ENCODE measurements at regions not wholly inside any gene's neighbourhood (a gene's known extent, or its start where the extent isn't known, plus 50 kb on each side); places are given as distances from the start of the nearest gene placed in this dataset.
"Not testable (repeated sequence)": the region's sequence is repeated elsewhere in the genome, so short reads cannot be mapped to it uniquely, and the experiment has no call there.

DNA sequence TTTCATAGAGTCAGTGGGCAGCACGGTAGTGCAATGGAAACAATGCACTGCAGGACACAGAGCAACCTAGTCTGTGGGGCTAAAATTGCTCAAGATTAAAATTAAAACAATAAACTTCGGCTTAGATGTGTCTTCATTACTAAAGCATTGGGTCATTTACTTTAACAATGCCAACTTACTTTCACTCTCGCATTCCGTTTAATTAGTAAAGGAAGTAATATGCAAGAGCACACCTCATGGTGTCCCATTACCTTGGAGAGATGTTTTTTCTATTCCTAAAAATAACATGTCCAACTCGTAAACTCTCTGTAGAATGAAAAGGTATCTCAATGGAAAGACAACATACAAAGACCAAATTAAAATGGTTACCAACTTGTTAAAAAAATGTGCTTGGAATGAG, 738.4 kb downstream of the PCDH17 start:
- DNase-seq (ENCODE audit: low spot score): no peak

DNA sequence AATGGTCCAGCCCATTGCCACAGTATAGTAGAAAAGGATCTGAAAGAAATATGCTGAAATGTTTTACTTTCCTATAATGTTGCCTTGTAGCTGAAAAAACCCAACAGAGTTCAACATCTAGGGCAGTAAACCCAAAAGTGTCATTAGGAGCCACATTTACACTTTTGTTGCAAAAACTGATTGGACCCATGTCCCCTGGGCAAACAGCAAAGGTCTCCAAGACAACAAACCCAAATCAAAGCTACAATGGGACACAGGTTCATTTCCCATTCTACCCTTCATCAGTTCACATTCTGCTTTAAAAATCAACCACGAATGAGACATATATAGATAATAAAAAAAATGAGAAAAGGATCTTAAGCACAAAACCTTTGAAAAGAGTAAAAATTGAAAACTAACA, 744.8 kb downstream of the PCDH17 start:
- DNase-seq (ENCODE audit: low spot score): no peak

- DNase-seq (ENCODE audit: low spot score): no peak
Measured at GRCh38 chr13:58376775-58377174, 745.2 kb downstream of the PCDH17 start.

GRCh38 chr13:58379221-58379620, 747.7 kb downstream of the PCDH17 start:
- no peak for DNase-seq (ENCODE audit: low spot score)

GRCh38 chr13:58385336-58385735, 753.8 kb downstream of the PCDH17 start:
- DNase-seq (ENCODE audit: low spot score): not testable (repeated sequence)

DNA sequence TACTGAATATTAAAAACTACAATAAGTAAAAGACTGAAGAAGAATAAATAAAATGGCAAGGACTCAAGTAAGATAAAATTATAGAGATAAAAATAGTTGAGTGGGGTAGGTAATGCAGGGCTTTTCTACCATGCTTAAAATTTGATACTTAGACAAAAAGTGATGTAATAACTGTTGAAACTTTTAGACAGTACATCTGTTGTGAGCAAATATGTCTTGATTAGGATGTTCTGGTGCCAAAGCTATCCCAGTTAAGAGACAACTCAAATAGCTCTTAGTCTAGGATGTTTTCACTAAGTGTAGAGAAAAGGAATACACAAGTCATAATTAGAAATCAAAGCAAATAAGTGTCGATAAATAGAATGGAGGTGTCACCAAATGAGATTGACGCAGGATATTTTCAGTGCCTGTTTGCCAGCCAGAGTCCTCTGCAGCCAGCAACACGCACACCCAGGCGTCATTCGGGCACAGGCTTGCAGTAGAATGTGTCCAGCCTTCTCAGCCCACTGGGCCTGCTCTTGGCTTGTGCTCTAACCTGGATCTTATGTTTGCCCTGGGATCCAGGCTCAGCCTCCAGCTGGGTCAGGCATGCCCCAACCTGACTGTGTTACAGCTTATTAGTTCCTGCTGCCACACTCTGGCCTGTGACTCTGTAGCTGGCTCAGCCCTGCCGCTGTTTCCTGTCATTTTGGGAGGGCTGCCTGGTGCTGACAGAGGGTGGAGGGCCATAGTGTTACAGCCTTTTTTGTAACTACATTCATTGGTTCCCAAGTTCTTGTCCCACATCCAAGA, 766.2 kb downstream of the PCDH17 start:
- DNase-seq (ENCODE audit: low spot score): no peak

DNA sequence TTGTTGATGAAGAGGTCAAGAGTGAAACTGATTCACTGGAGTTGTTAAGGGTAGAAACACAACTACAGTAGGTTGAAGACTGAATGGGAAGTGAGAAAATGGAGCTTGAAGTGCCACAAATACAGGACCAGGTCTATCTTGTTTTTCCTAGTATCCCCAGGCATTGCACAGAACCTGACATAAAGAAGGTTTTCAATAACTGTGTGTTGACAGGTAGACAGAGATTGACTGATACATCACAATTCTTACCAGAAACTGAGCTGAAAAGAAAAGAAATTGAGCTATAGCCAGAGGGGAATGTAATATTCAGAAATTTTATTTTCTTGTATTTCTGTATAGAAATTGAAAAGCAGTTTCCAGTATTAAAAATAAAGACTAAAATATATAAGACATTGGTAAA, 767.7 kb downstream of the PCDH17 start:
- no peak for DNase-seq (ENCODE audit: low spot score)

GRCh38 chr13:58406545-58406944, 775.0 kb downstream of the PCDH17 start:
- DNase-seq (ENCODE audit: low spot score): no peak

- no peak for DNase-seq (ENCODE audit: low spot score)
Measured at GRCh38 chr13:58429917-58430316, 798.4 kb downstream of the PCDH17 start.

GRCh38 chr13:58434943-58435342, 803.4 kb downstream of the PCDH17 start:
- no peak for DNase-seq (ENCODE audit: low spot score)

DNA sequence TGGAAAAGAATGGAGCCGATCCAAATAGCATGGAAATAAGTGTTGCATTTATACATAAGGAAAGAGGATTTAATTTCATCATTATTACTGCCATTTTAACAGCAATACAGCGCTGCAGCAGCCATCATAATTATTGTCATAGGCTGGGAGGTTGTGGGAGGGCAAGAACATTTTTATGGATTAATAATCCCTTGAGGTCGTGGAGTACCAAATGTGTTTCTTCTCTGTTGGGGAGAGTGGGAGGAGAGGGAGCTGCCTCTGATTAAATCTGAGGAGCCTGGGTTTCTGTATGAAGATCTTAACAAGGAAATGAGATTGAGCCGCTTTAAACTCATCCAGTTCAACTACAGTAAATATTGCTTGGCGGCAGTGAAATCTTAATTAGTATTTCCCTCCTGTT, 805.9 kb downstream of the PCDH17 start:
- DNase-seq (ENCODE audit: low spot score): no peak

- no peak for DNase-seq (ENCODE audit: low spot score)
Measured at GRCh38 chr13:58446979-58447378, 815.4 kb downstream of the PCDH17 start.

- DNase-seq (ENCODE audit: low spot score): no peak
Measured at GRCh38 chr13:58452123-58452623, 820.6 kb downstream of the PCDH17 start.

DNA sequence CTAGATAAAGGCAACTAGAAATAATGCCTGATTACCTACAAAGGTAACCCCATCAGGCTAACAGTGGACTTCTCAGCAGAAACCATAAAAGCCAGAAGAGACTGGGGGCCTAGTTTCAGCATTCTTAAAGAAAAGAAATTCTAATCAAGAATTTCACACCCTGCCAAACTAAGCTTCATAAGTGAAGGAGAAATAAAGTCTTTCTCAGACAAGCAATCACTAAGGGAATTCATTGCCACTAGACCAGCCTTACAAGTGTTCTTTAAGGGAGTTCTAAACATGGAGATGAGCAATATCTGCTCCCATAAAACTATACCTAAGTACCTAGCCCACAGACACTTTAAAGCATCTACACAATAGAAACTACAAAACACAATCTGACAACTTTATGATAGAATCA, 823.5 kb downstream of the PCDH17 start:
- DNase-seq (ENCODE audit: low spot score): no peak

DNA sequence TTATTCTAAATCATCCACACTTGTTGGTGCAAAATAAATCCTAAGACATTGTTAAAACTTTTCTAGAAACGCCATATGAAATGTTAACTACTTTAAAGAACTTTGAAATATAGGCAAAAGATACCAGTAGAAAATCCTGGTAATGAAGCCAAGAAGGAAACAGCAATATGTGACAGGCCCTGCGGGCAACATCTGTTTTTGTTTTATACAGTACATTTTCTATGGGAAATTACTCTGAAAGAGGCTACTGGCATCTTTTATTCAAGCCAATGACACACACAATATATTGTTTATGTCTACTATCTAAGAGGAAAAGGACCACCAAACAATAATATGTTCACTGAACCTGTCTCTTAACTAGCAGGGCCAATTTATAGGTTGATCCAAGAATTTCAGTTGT, 829.7 kb downstream of the PCDH17 start:
- no peak for DNase-seq (ENCODE audit: low spot score)

DNA sequence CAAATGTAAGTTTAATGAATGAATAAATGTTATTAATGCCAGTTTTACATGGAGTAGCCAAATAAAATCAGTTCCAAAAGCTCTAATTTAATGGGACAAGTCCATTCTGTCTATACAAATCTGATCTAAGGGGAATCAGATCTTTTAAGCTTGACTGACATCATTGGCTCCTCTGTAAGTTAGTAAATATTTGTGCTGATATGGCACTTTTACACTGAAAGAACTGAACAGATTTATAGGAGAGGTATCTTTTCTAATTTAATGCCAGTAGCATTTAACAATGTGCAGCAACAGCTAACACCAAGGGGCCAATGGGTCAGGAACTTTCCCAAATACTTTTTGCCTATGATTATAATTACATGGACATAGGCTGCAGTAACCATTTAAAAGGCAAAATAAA, 832.3 kb downstream of the PCDH17 start:
- DNase-seq (ENCODE audit: low spot score): no peak

- DNase-seq (ENCODE audit: low spot score): no peak
Measured at GRCh38 chr13:58467176-58467575, 835.6 kb downstream of the PCDH17 start.

DNA sequence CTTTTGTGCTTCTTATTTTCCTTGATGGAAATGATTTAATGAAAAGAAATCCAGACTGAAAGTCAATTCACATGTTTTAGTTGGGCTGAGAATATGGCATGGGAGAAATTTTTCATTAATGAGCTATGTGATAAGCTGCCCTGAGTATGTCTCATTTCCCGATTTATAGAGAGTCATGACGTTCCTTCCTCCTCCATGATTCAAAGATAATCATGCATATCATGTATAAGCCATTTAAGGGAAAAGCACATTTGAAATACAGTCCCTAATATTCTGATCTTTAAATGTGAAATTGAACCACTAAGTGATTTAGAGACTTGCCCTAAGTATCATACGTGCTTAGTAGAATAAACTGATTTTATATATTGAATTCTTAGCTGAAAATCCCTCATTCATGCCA, 840.9 kb downstream of the PCDH17 start:
- no peak for DNase-seq (ENCODE audit: low spot score)

DNA sequence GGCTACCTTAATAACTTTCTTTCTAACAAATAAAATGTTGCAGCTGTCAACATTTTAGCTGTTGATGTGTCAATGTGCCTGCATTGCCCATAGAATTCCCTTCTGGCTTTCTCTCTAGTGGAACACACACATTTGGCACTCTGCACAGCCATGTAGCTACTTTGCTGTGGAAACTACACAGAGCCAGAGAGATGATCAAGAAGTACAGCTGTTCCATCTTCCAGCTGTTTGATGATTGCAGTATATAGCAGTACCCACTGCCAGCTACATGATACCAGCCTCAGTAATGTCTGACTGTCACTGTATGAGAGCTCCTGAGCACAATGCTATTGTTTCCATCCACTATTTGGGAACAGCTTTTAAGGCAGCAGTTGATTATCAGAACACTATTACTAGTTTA, 843.0 kb downstream of the PCDH17 start:
- no peak for DNase-seq (ENCODE audit: low spot score)

DNA sequence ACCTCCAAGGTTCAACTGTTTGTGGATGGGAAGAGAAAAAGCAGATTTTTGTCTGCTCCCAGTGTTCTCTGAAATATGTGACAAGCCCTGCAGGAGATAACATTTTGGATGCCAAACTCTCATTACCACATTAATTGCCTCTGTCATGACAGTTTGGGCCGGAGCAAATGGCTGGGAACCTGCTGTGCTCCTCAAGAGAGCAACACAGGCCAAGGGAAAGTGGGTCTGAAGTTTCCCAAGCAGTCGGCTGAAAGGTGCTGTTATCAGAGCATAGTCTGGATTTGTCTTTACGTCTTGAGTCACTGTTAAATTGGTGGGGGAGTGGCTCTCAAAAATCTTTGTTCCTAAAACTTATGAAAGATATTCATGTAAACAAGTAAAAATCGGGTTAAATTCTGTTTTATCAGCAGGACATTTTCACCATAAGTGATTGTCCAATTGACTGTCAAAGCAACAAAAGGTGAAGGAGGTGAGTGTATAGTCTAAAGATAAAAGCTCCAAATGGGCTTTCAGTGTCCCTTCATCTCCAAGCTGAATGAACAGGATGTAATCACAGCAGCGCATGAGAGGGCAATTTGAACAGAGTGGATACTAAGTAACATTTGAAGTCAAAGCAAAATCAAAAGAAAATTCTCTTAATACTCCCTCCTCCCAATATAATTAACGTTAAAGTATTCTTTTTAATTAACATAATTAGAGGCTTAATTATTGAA, 844.8 kb downstream of the PCDH17 start:
- no peak for DNase-seq (ENCODE audit: low spot score)

DNA sequence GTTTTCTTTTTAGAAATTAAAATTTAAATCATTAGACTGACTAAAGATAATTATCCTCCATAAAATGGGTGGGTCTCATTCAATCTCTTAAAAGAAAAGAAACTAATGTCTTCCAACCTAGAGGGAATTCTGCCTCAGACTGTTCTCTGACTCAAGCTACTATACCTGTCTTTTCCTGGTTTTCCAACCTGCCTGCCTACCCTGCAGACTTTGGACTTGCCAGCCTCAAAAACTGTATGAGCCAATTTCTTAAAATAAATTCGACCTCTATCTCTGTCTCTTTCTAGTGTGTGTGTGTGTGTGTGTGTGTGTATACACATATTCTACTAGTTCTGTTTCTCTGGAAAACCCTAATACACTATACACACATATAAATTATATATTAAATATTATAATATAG, 847.3 kb downstream of the PCDH17 start:
- no peak for DNase-seq (ENCODE audit: low spot score)

DNA sequence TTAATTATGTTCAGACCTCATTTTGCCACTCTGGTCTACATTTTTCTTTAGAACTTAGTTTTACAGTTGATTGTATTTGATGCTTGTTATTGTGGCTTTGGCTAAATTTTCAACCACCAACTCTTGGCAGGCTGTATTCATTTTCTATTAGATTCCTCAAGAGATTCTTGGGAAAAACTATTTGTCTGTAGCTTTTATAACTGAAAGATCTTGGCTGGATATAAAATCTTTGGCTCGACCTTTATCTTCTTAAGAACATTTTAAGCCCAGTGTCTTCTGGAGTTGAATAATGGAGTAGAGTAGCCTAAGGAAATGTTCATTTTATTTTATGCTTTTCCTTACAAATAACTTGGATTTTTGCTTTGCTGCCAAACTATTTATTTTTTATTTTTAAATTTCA, 848.5 kb downstream of the PCDH17 start:
- no peak for DNase-seq (ENCODE audit: low spot score)

DNA sequence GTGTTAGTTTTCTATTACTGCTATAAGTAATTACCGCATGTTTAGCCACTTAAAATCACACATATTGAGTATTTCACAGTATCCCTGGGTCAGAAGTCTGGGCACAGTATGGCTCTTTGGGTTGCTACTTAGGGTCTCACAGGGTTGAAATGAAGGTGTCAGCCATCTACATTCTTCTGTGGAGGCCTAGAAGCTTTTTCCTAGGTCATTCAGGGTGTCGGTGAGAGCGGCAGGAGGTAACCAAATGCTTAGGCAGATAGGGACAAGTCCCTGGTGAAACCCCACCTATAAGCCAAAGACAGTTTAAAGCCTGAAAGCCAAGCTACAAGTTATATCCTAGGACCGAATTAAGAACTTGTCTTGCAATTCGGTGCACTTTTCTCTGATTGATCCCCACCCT, 856.7 kb downstream of the PCDH17 start:
- DNase-seq (ENCODE audit: low spot score): no peak

DNA sequence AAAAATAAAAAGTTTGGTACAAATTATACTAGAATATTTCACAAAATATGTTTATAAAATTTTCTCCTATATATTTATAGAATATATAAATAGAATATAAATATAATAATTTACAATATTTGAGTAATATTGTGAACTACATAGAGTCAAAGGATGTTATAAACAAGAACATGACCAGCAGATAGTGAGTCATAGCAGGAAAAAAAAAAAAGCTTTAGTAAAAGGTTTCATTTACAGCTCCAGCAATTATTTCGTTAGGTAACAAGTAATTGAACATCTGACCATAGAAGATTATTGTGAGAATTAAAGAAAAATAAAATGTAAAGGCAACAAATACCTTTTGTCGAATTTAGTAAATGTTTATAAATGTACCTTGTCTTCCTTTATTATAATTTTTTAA, 864.1 kb downstream of the PCDH17 start:
- no peak for DNase-seq (ENCODE audit: low spot score)

Measured in CD4-positive, alpha-beta T cell treated with Interleukin-15 for 4 hours (primary cell).